ENCODE measurements at regions not wholly inside any gene's neighbourhood (a gene's known extent, or its start where the extent isn't known, plus 50 kb on each side); places are given as distances from the start of the nearest gene placed in this dataset.

GRCh38 chr6:6521961-6522482, 66.5 kb upstream of the LY86 start:
- no peaks in the 10 kb centered on the region for H3K27me3 ChIP-seq (ENCODE audit: insufficient read depth, poor library complexity, severe bottlenecking)
- DNase-seq (ENCODE audit: low read depth in 1 of 2, low spot score in 1 of 2), result peak in 1 of 2 experiments; percentile 40
- no peak for TF ChIP-seq CTCF (IDR thresholded peaks at IDR 0.05; ENCODE audit: insufficient read depth, low read length)
- TF ChIP-seq SPI1 (IDR thresholded peaks at IDR 0.05; ENCODE audit: borderline replicate concordance, low read depth), result peak; percentile 32; the same call in 1 of the 2 replicates
- H3K4me3 ChIP-seq (replicated peaks; ENCODE audit: insufficient read depth, low read length), result no peak overlapping the region
- no peak overlapping the region for H3K27ac ChIP-seq (replicated peaks)

GRCh38 chr6:6522709-6523108, 65.8 kb upstream of the LY86 start:
- H3K27ac ChIP-seq (replicated peaks), result no peak overlapping the region
- H3K4me3 ChIP-seq (replicated peaks; ENCODE audit: insufficient read depth, low read length), result no peak overlapping the region
- no peak for TF ChIP-seq CTCF (IDR thresholded peaks at IDR 0.05; ENCODE audit: insufficient read depth, low read length)
- TF ChIP-seq GABPA (IDR thresholded peaks at IDR 0.05; ENCODE audit: low read depth), result no peak
- TF ChIP-seq SPI1 (IDR thresholded peaks at IDR 0.05; ENCODE audit: borderline replicate concordance, low read depth), result no peak
- H3K27me3 ChIP-seq (ENCODE audit: insufficient read depth, poor library complexity, severe bottlenecking), result no peaks in the 10 kb centered on the region
- DNase-seq (ENCODE audit: low read depth in 1 of 2, low spot score in 1 of 2), result no peak

GRCh38 chr6:6524951-6525350, 63.6 kb upstream of the LY86 start:
- no peak for DNase-seq (ENCODE audit: low read depth in 1 of 2, low spot score in 1 of 2)
- Histone ChIP-seq H3K4me3 (replicated peaks; ENCODE audit: insufficient read depth, low read length) (no peak overlapping the region), H3K27me3 (ENCODE audit: insufficient read depth, poor library complexity, severe bottlenecking) (no peaks in the 10 kb centered on the region), H3K27ac (replicated peaks) (no peak overlapping the region)
- no peak for TF ChIP-seq GABPA (IDR thresholded peaks at IDR 0.05; ENCODE audit: low read depth)
- no peak for TF ChIP-seq CTCF (IDR thresholded peaks at IDR 0.05; ENCODE audit: insufficient read depth, low read length)
- no peak for TF ChIP-seq REST (IDR thresholded peaks at IDR 0.05; ENCODE audit: insufficient replicate concordance, low read depth)

- TF ChIP-seq CTCF (IDR thresholded peaks at IDR 0.05; ENCODE audit: insufficient read depth, low read length), result no peak
- no peak for TF ChIP-seq REST (IDR thresholded peaks at IDR 0.05; ENCODE audit: insufficient replicate concordance, low read depth)
- TF ChIP-seq SPI1 (IDR thresholded peaks at IDR 0.05; ENCODE audit: borderline replicate concordance, low read depth), result no peak
- no peak for TF ChIP-seq POLR2AphosphoS5 (IDR thresholded peaks at IDR 0.05; ENCODE audit: low read depth)
- no peak for TF ChIP-seq GABPA (IDR thresholded peaks at IDR 0.05; ENCODE audit: low read depth)
- no peak for DNase-seq (ENCODE audit: low read depth in 1 of 2, low spot score in 1 of 2)
- H3K27ac ChIP-seq (replicated peaks), result no peak overlapping the region
- H3K4me3 ChIP-seq (replicated peaks; ENCODE audit: insufficient read depth, low read length), result no peak overlapping the region
- no peaks in the 10 kb centered on the region for H3K27me3 ChIP-seq (ENCODE audit: insufficient read depth, poor library complexity, severe bottlenecking)
These were observed 62.6 kb upstream of the LY86 start for GRCh38 chr6:6525933-6526332.

Measured in HL-60 (cell line).